Transverse colon (tissue), 3 donors: ENCODE measurements at regions not wholly inside any gene's neighbourhood (a gene's known extent, or its start where the extent isn't known, plus 50 kb on each side); places are given as distances from the start of the nearest gene placed in this dataset.

Source experiments
- EP300 ChIP-seq: sonication (generic); formaldehyde crosslinking; IDR thresholded peaks from one replicate; pipeline ENCODE4 v1.6.1; 2017; ENCODE audit warnings: antibody characterized with exemption, low read depth
- POLR2A ChIP-seq: fragments of 450-650 bp; IDR thresholded peaks from one replicate; pipeline ENCODE4 v1.6.1; 2016; ENCODE audit warnings: antibody characterized with exemption, mild to moderate bottlenecking, moderate library complexity
- TF ChIP-seq, protein P1 (sequence below), 5 experiments: fragments of 200-600 bp in 3 of 5; fragments of 450-650 bp in 2 of 5; sonication (generic) in 3 of 5; IDR thresholded peaks; 1 replicate in 2 of 5; 2 replicates in 3 of 5; pipeline ENCODE4 v1.5.1; 2016 to 2017; ENCODE audit warnings: antibody characterized with exemption in 5 of 5, inconsistent platforms in 3 of 5, mild to moderate bottlenecking in 2 of 5, moderate library complexity in 1 of 5

DNA sequence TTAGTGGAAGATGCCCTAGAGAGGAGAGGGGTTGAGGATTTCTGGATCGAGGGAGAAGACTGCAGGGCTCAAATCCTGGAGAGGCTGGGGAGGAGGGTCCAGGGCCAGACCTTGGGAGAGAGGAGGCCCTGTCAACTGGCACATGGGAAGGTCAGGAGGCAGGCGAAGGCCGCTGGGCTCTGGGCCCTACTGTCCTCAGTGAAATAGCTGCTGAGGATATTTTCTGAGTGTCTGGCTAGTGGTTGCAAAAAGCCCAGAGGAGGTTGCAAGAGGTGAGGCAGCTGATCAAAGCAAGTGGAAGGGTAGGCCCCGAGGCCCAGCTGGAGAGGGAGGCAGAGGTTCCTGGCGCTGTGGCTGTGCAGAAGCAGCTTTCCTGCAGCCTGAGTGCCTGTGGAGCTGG is 103.4 kb upstream of the MLN start:
- TF ChIP-seq, protein P1, sequence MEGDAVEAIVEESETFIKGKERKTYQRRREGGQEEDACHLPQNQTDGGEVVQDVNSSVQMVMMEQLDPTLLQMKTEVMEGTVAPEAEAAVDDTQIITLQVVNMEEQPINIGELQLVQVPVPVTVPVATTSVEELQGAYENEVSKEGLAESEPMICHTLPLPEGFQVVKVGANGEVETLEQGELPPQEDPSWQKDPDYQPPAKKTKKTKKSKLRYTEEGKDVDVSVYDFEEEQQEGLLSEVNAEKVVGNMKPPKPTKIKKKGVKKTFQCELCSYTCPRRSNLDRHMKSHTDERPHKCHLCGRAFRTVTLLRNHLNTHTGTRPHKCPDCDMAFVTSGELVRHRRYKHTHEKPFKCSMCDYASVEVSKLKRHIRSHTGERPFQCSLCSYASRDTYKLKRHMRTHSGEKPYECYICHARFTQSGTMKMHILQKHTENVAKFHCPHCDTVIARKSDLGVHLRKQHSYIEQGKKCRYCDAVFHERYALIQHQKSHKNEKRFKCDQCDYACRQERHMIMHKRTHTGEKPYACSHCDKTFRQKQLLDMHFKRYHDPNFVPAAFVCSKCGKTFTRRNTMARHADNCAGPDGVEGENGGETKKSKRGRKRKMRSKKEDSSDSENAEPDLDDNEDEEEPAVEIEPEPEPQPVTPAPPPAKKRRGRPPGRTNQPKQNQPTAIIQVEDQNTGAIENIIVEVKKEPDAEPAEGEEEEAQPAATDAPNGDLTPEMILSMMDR (IDR thresholded peaks at IDR 0.05), result no peak
- TF ChIP-seq EP300, result no peak
- TF ChIP-seq POLR2A, result no peak
